T follicular helper cell (primary cell): ENCODE measurements at regions not wholly inside any gene's neighbourhood (a gene's known extent, or its start where the extent isn't known, plus 50 kb on each side); places are given as distances from the start of the nearest gene placed in this dataset.

ENCODE experiments used
- DNase-seq: peaks from one replicate; pipeline ENCODE4 v3.0.0-alpha.2; 2020; ENCODE audit warnings: low read depth

DNA sequence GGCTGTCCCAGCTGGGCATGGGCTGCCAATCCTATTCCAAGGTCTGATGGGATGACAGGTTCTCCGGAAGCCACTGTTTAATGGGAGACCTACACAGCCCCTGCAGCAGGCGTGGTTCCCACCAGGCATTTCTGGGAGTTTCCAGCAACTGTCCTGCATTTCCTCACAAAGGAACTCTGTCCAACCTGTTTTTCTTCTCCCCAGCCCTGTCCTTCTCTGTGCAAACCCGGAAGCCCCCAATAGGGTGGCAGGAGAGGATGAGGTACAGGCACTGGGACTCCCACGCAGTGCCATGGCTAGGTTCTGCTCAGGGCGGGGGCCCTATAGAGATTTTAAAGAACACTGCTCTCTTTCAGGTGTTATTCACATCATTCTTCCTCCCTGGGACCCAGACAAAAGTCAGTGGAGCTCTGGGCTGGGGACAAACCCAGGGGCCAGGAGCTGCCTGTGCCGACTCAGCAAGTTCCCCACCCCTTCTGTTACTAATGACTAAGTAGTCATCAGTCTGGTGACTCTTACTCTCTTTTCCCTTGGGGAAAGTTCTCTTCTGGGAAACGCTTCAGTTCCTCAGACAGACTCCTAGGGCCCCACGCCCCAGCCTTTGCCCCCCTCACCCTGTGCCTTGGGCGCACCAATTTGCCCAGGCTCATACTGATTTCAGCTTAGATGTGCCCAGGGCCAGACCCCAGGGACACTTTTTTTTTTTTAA is 97.7 kb downstream of the CD47 start:
- no peak for DNase-seq

DNA sequence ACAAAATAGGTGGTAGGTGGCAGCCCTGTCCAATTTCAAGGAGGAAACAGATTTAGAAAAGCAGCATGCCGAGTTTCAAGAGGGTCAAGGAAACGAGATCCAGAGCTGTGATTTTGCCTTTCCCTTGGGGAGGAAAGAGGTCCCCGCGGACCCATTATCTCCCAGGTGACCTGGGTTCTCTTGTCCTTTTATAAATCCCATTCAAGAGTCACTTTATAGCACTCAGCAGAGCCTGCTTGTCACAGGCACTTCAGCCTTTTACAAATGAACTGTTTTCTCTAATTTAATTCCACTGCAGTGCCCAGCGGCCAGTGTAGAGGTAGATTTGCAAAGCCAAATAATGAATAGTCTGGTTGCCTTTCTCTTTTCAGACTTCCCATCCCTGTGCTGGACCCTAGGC is 99.9 kb downstream of the CD47 start:
- DNase-seq, result no peak

DNA sequence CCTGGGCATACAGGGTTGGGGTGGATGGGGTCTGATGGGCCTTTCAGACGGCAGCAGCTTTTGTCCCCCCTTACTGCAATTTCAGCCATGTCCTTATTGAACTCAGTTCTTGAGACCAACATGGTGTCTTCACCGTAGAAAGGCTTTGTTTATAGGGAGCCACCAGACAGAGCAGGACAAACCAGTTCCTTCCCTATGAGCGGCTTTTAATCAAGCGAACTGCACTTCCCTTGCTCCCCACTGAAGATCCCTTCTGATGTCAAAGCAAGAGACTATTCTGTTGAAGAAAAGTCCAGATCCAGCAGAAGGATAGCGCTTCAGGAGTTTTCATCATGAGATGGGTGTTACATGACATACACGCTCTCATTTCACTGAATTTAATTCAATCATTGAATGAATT is 100.4 kb downstream of the CD47 start:
- no peak for DNase-seq

DNA sequence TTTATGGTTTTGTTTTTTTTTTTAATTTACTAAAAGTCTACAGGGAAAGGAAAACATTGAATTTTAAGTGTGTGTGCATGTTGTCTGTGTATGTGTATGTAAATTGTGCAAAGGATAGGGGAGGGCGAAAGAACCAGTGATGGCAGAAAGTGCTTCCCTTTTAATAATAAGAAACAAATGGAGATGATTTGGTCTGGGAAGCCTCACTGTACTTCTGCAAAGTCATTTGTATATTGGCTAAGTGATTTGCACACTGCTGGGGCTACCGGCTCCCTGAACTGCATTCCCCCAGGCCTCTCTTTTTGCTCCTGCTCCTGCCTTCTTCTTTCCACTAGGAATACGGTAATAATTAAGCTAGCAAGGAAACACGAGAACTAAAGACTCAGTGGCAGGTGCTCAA is 101.2 kb downstream of the CD47 start:
- DNase-seq, result no peak

DNA sequence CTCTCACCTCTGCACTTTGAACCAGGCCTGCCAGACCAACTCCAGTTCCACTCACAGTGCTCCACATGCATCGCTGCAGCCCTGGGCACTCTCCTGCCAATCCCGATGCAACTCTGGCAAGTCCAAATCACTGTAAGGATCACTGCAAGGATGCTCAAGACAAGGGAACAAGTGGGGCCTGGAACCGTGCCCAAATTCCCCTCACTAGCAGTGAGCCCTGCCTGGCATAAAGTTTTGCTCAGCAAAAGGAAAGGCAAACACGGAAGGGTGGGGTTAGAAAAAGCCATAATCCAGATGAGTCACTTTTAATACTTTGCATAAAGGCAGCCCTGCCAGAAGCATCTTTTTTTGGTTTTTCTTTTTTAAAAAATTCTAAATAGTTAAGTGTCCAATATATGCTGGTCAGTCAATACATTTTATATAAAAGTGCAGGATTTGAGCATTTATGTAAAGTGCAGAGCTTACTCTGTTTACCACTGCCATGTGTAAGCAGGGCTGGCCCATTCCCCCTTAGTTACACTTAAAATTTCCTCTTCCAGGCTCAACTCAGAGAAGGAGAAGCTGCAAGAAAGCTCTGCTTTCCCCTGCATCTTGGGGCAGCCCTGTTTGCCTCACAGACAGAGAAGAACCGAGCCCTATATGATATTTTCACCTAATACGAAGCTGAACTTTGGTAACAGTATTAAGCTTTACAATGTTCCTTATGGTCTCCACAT is 102.2 kb downstream of the CD47 start:
- DNase-seq, result no peak

DNA sequence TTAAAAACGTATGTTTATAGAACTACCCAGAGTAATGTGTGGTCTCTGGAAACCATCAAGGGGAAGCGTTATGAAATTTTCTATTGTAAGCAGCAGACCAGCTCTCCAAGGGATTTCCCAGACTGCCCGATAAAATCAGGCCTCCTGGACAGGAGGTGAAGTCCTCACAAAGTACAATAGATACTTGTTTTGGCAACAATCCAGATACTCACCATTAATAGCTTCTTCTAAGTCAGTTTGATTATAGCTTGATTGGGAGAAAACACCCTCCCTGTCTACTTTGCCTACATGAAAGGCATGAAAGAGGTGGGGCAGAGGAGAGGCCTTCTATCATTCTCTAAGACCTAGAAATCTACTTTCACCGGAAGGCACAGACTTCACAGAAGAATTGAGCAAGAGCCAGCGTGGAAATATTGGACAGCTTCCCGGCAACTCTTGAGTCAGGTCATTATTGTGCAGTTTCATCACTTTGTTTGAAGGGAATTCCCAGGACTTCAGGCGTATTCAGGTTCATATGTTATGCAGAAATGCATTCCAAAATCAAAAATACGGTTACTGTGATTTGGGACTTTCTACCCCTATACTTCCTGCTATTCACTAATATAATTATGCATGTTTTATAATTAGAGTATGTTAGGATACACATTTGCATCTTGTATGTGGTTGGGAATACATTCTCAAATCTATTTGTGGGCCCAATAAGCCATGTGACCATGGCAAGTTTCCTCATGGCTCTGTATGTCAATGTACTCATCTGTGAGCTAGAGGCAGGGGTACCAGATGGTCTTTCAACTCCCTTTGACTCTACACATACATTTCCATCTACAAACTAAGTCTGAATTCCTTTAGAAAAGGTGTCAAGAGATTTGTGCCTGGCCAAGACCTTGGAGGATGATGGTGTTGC is 103.5 kb downstream of the CD47 start:
- no peak for DNase-seq

DNA sequence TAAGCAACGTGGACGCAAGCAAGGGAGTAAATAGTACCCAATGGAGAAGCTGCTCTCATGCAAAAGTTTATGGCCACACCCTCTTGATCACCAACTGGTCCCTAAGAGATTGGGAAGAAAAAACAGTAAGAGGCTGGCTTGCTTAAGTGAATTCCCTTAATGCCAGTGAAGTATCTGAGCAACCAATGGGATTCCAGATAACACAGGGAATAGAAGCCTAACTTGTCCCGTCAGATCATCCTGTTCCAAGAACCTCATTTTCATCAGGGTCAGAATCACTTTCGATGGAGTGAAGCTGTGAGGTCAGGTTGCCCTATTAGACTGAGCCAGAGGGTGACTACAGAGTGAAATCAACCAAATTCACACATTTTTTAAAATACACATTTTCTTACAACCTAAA is 104.3 kb downstream of the CD47 start:
- DNase-seq, result no peak

DNA sequence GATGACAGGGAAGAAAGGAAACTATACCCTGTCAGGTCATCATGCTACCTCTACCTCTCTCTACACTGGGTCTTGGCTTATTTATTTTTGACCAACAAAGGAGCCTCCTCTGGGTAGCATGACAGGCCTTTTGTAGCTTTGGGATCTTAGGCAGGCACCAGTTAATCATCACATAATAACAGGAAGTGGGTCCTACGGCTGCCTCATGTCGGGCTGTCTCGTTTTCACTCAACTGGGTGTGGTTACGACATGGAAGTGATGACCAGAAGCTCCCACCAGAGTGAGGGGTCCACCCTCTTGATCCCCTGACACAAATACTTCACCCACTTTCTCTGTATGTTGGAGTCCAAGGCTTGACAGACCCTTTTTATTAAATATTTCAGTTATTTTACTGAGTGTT is 105.3 kb downstream of the CD47 start:
- no peak for DNase-seq

DNA sequence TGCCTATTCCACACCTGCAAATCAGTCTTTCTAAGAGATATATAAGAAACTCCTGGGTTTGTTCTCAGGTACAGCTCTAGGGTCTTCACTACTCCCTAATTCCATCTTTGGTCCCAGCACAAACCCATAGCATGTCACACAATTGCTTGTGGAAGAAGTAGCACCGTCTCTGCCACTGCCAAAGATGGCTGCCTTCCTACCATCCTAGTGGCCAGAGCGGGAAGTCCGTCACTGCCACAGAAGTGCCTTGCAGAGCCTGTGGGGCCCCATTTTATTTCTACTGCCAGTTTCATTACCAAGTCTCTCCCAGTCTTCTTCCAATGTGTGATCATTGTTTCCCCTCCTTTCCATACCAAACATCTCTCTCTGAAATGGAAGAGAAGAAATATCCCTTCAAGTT is 107.6 kb downstream of the CD47 start:
- DNase-seq, result no peak

DNA sequence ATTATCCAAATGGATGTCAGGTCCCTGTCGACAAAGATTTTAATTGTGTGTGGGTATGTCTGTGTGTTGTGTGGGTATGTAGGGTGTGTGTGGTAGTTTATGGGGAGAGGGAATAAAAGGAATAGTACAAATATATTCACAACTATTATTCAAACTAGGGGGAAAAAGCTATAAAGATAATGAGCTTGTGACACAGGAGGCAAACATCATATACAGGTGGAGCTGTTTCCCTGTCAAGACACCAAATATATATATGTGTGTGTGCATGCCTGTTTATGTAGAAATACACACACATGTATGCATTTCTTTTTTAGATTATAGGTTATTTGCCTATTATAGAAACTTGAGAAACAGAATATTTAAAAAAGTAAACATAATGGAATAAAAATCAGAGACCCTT is 108.7 kb downstream of the CD47 start:
- DNase-seq, result no peak

DNA sequence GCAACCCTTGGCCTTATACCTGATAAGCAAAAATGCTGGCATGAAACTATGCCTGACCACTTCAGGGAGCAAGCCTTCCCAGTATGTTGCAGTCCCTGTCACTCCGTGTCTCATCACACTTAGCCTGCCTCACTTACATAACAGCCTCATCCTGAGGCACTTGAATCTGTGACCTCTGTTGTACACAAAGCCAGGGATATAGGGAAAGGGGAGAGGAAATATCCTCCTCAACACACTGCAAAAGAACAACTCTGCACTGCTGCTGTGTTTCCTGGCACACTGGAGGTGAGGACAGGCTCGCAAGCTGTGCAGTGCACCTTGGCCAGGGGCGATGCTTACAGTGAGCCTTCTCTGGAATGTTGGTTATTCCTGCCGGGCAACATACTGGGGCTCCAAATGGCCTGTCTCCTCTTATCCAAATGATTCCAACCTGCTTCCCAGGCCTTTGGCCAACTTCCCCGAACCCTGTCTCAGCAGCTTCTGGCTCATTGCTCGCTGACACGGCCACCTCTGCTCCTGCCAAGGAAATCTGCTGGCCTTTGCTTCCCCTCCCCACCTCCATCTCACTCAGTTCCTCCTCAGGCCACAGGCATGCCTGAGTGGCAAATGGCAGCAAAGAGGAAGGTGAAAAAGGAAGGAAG is 109.2 kb downstream of the CD47 start:
- DNase-seq, result no peak

DNA sequence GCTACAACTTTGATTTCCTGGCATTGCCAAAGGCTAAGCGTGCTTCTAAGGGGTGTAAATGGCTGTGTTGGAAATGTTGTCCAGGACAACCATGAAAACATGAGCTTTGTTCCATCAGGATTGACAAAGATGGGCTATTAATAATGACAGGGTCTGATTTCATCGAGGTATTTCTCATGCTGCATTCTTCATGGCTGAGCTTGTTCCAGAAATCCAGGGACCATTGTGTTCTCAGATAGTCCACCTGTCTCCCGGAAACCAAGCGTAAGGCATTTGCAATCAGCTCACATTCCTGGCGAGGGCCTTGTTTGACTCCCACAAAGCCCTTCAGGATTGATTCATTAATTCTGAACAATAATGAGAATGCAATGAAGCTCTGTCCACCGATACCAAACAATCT is 111.3 kb downstream of the CD47 start:
- no peak for DNase-seq

DNA sequence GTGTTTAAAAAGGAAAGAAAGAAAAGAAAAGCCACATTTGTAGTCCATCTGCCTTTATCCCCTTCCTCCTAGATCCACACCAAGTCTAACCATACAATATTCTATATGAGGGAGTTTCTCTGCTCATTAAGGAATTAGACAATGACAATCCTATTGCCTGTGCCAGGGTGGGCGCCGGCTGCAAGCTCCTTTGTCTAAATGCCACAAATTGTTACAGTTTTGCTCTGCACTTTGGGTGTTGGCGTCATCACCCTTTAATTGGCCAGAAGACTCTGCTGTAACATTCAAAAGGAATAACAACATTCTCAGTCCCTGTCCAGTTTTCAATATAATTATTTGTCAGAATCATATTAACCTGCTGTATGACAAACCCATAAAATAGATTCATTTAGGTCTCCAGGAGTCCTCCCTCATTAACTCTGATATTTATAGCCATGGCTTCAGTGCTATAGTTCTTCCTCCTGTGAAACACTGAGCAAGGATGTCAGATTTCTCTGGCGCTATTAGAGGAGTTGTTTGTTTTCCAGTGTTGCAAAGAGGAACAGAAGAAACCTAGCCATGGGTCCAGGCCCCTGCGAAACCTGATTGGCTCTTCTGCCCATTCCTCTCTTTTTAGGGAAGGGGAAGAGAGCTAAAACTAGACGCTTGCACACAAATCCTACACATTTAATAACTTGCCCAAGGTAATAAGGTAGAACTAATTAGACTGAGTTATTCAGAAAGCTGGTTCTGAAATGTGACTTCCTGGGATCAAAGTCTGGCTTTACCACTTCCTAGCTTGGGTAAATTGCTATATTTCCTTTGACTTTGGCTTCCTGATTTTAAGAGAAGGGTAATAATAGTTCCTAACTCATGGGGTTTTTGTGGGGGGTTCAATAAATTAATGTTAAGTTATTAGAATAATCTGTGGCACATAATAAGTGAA is 112.4 kb downstream of the CD47 start:
- DNase-seq, result no peak

DNA sequence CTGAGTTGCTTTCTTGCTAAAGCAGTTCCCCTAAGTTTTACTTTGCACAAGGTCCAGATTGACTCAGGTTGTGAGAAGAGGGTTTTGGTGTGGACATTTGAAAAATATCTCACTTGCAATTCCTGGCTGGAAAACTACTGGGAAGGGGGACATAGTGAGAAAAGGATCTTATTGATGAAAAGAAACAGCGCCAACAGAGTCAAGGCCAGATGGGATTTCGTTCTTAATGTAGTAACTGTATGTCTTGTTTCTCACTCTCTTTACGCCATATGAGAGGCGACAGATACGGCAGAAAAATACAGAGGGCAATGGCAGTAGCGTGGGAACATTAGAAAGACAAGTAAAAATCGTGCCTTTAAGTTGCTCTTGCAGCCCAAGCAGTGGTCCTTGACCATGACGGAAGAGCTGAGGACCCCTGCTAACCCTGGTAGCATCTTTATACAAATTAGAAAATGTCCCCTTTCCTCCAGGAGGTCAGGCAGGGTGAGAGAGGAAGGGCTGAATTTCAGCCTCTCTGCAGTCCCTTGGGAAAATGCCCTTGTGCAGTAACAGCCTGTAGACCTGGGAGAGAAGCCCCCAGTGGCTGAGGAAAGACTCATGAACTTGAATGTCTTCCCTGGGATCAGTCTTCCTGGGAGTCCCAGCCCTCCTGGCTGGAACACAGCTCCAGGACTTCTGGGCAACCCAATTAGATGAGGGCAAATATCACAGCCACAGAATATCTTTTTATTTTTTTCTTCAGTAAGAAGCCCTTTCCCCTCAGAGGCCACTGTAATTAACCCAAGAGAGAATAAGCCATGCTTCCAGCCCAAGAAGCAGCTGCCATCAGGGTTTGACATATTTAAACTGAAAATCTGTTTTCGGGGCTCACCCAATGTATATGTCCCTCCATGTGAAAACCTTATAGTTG is 113.4 kb downstream of the CD47 start:
- no peak for DNase-seq

DNA sequence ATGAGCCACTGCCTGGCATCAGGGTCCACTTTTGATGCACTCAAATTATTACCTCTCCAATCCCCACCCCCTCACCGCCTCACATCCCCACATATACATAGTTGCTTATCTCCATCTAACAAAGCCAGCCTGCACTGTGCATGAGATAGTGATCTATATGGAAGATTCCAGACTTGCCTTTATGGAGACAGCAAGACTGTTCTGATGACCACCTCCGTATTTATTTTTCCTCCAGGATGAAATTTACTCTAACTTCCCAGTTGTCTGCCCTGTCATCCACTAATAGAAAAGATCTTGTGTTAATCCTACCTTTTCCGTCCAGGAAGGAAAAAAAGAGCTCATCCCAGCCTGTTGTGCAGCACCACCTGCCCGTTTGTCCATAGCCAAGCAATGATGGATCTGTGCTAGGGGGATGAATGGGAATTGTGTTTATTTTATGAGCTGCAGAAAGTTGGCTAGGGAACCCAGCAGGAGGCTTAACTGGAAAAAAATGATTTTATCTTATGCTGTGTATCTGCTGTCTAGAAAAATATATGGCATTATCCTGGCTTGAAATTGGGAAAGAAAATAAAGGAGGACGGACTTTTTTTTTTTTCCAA is 114.5 kb downstream of the CD47 start:
- DNase-seq, result no peak

DNA sequence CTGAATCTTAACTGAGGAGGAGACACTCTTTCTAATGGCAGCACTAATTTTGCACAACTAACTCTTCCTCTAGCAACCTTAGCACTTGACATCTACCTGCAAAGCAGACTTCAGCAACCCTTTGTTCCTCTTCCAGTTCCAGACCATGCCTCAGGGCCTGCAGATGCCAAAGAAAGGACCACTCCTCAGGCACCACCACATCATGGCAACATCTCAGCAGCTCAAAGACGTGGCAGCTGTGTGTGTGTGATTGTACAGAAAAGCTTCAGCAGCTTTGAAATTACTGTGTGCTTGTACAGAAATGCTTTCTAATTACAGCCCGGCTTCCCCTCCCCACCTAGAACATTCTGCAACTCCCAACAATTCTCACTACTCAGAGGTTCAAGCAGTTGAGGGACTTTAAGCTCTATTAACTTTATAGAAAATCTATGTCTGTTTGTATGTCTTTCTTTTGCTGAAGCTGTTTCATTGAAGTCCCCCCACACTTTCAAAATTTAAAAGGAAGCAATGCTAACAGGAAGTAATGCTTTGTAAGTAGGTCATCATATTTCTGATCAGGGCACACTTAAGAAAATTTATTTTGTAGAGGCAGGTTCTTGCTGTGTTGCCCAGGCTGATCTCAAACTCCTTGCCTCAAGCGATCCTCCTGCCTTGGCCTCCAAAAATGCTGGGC is 115.2 kb downstream of the CD47 start:
- no peak for DNase-seq

DNA sequence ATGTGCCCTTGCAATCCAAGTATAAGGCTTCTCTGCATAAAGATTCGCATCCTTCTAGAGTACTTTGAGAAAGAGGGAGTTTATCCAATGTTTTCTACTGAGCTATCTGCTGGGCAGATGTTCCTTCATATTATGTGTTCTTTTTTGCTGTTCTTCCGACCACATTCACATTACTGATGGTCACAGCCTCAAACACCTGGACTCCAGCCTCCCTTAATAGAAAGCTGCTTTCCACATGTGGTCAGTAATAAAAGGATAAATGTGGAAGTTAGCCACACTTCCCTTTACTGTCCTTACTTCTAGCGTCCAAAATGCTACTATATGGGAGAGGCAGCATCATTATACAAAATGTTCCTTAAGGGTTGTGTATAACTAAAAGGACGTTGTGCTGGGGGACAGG is 116.9 kb downstream of the CD47 start:
- DNase-seq, result no peak

DNA sequence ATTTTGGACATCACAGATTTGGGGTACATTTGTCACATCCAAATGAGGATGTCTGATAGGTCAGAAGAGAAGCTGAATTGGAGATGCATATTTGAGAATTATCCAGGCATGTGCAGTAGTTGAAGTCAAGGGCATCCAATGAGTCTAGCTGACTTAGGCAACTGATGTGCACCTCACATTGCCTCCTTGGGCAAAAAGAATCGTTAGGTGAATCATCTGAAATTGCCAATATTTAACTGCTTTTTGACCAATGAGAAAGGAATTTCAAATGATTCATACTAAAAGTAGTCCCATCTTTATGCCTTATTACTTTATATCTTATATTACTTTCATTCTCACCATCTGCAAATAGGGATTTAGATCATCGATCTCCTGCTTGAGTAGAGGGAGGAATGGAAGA is 117.7 kb downstream of the CD47 start:
- DNase-seq, result no peak

DNA sequence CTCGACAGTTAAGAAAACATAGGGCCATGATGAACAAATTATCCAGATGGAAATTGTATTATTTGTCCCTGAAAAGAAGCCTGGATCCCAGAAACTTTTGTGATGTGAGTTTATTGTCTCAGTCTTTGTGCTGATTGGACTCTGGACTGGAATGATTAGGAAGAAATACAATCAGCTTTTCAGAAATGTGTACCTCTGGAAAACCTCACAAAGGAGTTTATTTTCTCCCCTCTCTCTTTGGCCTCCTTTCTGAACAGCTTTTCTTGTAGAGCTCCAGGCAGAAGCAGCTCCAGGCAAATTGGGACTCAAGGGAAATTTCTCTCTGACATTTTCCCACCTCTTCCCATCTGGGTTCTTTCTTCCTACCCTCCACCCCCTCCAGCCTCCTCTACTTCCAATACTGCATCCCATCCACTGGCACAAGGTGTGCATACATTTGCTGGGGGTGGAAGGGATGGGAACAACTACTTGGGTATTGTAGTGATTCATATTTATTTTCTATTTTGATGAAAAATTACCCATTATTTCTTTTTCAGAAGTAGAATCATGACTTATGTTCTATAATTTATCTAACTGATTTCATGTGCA is 119.7 kb downstream of the CD47 start:
- DNase-seq, result no peak
